OCI-M1 (cell line): ENCODE measurements at regions not wholly inside any gene's neighbourhood (a gene's known extent, or its start where the extent isn't known, plus 50 kb on each side); places are given as distances from the start of the nearest gene placed in this dataset.
"Not testable (repeated sequence)": the region's sequence is repeated elsewhere in the genome, so short reads cannot be mapped to it uniquely, and the experiment has no call there.

ENCODE experiments used
- DNase-seq: peaks from one replicate; lab custom pipeline; 2025; lab: John Stamatoyannopoulos, UW

DNA sequence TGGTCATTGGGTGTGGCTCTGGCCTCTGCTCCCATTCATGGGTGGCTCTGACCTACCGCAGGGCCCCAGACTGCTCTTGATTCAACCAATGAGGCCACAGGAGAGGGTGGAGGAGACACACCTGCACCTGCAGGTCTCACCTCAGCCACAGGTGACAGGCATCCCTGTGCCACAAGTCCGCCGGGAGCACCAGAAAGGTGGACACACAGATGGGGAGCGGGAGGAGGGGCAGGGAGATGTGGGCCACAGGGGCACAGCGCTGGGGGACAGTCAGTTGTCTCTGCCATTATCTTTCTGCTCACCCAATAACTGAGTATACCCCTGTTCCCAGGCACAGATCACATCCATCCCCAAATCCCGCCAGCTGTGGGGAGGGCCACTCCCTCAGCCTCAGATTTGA is 189.1 kb upstream of the SALL3 start:
- DNase-seq, result no peak

GRCh38 chr18:78790960-78791359 is 188.7 kb upstream of the SALL3 start:
- DNase-seq, result no peak

GRCh38 chr18:78792094-78792493 is 187.5 kb upstream of the SALL3 start:
- no peak for DNase-seq

- no peak for DNase-seq
Observed at GRCh38 chr18:78792736-78793135, 186.9 kb upstream of the SALL3 start.

GRCh38 chr18:78793313-78794070 is 186.1 kb upstream of the SALL3 start:
- DNase-seq, result no peak

GRCh38 chr18:78794071-78794430 is 185.6 kb upstream of the SALL3 start:
- no peak for DNase-seq

- no peak for DNase-seq
Observed at GRCh38 chr18:78796693-78797455, 182.7 kb upstream of the SALL3 start.

DNA sequence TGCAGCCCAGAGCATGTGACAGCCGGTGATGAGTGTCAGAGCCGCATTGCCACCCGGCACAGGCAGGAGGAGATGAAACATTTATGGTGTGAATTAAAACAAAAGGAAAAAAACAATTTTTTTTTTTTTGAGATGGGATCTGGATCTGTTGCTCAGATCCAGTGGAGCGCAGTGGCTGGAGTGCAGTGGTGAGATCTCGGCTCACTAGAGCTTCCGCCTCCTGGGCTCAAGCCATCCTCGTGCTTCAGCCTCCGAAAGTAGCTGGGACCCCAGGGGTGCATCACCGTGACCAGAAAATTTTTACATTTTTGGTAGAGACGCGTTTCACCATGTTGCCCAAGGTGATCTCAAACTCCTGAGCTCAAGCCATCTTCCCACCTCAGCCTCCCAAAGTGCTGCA is 182.1 kb upstream of the SALL3 start:
- no peak for DNase-seq

- no peak for DNase-seq
Observed at GRCh38 chr18:78798402-78799175, 181.0 kb upstream of the SALL3 start.

DNA sequence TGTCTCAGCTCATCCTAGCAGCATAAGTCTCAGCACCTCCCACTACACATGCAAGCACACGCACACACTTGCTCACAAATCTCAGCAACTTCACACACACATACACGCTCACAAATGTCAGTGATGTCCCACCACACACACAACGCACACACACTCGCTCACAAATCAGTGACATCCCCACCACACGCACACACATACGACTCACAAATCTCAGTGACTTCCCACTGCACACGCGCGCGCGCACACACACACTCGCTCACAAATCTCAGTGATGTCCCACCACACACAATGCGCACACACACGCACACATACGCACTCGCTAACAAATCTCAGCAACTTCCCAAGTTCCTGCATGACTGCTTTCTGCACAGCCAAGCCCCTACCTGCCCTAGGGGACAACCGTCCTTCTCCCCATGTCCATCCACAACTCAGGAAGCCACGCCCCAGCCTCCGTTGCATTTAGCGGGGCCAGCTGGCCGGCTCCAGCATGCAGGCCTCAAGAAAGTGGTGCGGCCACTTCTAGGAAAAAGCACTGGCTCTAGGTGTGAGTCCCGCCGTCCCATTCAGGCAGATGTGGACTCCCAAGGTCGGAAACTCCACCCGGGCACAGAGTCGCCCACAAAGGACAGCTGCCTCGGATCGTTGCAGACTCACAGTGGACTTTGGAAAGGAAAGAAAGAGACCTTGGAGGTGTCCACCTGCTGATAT is 180.1 kb upstream of the SALL3 start:
- no peak for DNase-seq

DNA sequence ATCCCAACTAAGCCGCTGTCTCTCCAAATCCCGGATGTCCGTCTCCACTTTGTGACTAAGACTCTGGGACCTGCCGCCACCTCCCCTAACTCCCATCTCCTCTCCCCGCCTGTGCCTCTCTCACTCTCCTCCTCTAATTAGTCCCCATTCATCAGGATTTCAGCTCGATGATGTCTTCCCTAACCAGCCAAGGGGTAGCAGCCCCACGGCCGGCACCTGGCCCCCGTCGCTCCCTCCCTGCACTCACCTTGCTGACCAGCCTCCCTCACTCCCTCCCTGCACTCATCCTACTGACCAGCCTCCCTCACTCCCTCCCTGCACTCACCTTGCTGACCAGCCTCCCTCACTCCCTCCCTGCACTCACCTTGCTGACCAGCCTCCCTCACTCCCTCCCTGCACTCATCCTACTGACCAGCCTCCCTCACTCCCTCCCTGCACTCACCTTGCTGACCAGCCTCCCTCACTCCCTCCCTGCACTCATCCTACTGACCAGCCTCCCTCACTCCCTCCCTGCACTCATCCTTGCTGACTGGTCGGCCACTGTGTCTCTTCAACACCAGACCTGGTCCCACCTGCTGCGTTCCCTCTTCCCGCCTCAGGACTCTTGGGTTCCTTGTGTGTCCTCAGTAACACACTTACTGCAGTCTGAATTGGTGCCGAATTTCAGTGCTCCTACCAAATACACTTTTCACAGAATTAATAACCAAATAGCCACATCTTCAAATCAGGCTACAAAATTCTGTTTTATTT is 179.3 kb upstream of the SALL3 start:
- DNase-seq, result not testable (repeated sequence)

GRCh38 chr18:78801011-78801410 is 178.6 kb upstream of the SALL3 start:
- DNase-seq, result no peak

DNA sequence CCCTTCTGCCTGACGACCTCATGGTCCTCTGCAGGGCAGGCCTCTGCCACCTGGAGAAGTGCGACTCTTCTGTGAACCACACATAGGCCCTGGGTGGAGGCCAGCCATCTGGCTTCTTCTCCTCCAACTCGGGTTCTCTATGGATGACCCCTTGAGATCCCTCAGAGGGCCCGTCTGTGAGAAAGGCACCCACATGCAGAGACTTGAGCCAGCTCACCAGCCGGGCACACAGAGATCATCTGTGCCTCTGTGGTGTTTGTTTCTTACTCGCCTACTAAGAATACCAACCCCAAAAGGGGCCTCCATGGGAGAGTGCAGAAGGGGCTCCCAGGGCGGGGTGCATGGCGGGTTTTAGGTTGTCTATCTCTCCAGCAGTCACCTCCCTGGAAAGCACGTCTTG is 176.5 kb upstream of the SALL3 start:
- DNase-seq, result no peak

GRCh38 chr18:78804206-78805030 is 175.2 kb upstream of the SALL3 start:
- no peak for DNase-seq

DNA sequence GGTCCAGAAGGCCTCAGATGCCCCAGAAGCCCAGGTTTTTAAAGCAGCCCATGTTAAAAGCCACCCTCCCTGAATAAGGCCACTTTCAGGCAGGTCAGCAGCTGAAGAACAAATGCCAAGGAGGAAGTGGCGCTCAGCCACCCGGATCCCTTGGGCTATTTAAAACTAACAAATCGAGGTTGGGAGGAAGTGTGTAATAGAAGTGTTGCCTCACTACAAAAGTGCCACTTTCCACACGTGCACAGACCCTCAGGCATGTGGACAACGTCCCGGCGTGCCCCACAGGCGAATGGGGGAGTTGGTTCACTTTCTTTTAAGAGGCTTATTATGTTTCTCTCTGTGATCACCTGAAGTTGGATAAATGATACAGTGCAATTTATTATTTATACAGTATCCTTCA is 173.8 kb upstream of the SALL3 start:
- no peak for DNase-seq

DNA sequence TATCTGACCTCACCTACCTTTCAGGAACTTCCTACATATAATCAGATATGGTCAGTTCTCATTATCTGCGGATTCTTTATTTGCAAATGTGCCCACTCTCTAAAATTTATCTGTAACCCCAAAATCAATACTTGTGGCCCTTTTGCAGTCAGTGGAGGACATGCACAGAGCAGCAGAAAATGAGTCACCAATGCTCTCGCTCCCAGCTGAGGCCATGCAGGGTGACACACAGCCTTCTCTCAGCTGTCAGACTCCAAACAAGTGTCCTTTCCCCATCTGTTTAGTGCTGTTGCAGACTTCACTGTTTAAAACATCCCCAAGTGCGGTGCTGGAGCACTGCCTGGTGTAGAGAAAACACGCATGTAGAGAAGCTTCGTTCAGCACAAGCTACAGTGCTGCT is 171.9 kb upstream of the SALL3 start:
- DNase-seq, result no peak

DNA sequence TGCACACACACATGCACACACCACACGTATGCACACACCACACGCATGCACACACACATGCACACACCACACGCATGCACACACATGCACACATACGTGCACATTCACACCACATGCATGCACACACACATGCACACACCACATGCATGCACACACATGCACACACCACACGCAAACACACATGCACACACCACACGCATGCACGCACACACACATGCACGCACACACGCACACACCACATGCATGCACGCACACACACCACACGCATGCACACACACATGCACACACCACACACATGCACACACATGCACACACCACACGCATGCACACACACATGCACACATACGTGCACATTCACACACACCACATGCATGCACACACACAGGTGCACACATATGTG is 169.8 kb upstream of the SALL3 start:
- DNase-seq, result no peak

DNA sequence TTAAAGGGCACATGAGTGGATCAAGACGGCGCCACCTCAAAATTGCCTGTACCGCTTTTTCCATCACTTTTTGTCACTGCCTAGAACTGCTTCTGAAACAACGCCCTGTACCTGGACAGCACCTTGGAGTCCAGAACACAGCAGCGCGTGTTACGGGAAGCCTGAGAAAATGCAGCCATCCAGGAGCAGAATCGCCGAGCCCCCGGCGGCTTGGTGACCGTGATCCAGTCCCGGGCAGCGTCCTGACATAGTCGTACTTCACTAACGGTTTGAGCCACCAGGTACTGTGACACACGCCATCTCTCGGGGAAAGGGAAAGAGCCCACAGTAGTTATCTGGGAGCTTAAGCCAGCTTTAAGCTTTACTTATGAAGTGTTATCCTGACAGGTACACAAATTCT is 168.9 kb upstream of the SALL3 start:
- DNase-seq, result no peak

GRCh38 chr18:78812067-78812466 is 167.6 kb upstream of the SALL3 start:
- no peak for DNase-seq

DNA sequence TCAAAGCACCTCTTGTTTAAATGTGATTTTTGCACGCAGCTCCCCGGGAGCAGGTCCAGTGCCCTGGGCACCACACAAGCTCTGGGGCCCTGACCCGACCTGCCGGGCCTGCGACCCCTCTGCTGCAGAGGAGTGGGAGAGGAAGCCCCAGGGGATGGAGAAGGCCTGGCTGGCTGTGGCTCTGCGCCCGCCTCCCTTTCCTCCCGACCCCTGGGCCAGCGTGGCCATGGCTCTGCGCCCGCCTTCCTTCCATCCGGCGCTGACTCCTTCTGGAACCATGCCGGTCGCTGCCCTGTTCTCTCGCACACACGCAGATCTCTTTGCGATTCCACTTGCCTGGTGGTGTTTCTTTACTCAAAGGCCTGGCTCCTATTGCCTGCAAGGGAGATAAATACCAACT is 166.5 kb upstream of the SALL3 start:
- DNase-seq, result no peak
